Naive thymus-derived CD4-positive, alpha-beta T cell (primary cell): ENCODE measurements at regions not wholly inside any gene's neighbourhood (a gene's known extent, or its start where the extent isn't known, plus 50 kb on each side); places are given as distances from the start of the nearest gene placed in this dataset.
"Not testable (repeated sequence)": the region's sequence is repeated elsewhere in the genome, so short reads cannot be mapped to it uniquely, and the experiment has no call there.

Source experiments
- ATAC-seq: fragments of 150-1000 bp; cut with Tn5 transposase; 2 replicates; pipeline ENCODE4 v1.10.0; 2021; ENCODE audit warnings: mild to moderate bottlenecking, moderate library complexity
- CTCF ChIA-PET: fragments of 350-600 bp; sonication (Branson Sonifier 250); formaldehyde crosslinking; loops from one replicate; lab custom pipeline; 2021; ENCODE audit warnings: antibody characterized with exemption; lab: Charles Lee
- POLR2A ChIA-PET: fragments of 350-600 bp; sonication (Branson Sonifier 250); formaldehyde crosslinking; loops from one replicate; lab custom pipeline; 2021; ENCODE audit warnings: antibody characterized with exemption, inconsistent platforms; lab: Charles Lee
- DNase-seq, 9 donors: peaks; one replicate each; pipeline versions ENCODE4 v3.0.0 to v3.0.0-alpha.2; 2020 to 2022; ENCODE audit warnings: mixed read lengths in 1 of 9
- H3K27ac ChIP-seq: one replicate; pipeline ENCODE4 v1.7.0; 2013; ENCODE audit warnings: mild to moderate bottlenecking, low read depth, low read length, moderate library complexity
- H3K27me3 ChIP-seq, 2 donors: one replicate each; pipeline ENCODE4 v1.7.0; 2013; ENCODE audit warnings: low read length in 2 of 2, mild to moderate bottlenecking in 2 of 2, moderate library complexity in 2 of 2; ENCODE audit not compliant: control insufficient read depth in 2 of 2, insufficient read depth in 2 of 2
- H3K36me3 ChIP-seq, 3 experiments: 1 replicate in 2 of 3; 2 replicates in 1 of 3; pipeline ENCODE4 v1.7.0; 2013; ENCODE audit warnings: low read length in 3 of 3, mild to moderate bottlenecking in 3 of 3, moderate library complexity in 1 of 3; ENCODE audit not compliant: insufficient read depth in 3 of 3, control insufficient read depth in 2 of 3
- H3K4me1 ChIP-seq, 2 donors: one replicate each; pipeline ENCODE4 v1.7.0; 2013; ENCODE audit warnings: low read length in 2 of 2, mild to moderate bottlenecking in 2 of 2, moderate library complexity in 1 of 2; ENCODE audit not compliant: control insufficient read depth in 2 of 2, insufficient read depth in 2 of 2
- H3K4me3 ChIP-seq: 2 replicates; pipeline ENCODE4 v1.7.0; 2013; ENCODE audit warnings: mild to moderate bottlenecking, low read length
- H3K9me3 ChIP-seq, 3 experiments: 1 replicate in 2 of 3; 2 replicates in 1 of 3; pipeline ENCODE4 v1.7.0; 2013; ENCODE audit warnings: low read length in 3 of 3; ENCODE audit not compliant: control insufficient read depth in 2 of 3
- H3K27ac Mint-ChIP-seq, 9 donors: one replicate each; pipeline ENCODE4 v1.8.0; 2020 to 2022; ENCODE audit warnings: mixed read lengths in 9 of 9, mild to moderate bottlenecking in 8 of 9, moderate library complexity in 5 of 9, inconsistent platforms in 2 of 9
- H3K27me3 Mint-ChIP-seq, 5 donors: one replicate each; pipeline ENCODE4 v1.8.0; 2021 to 2022; ENCODE audit warnings: mixed read lengths in 5 of 5, mild to moderate bottlenecking in 1 of 5
- H3K36me3 Mint-ChIP-seq, 5 donors: one replicate each; pipeline ENCODE4 v1.8.0; 2020 to 2022; ENCODE audit warnings: mixed read lengths in 5 of 5, mild to moderate bottlenecking in 3 of 5, inconsistent platforms in 1 of 5
- H3K4me1 Mint-ChIP-seq, 7 donors: one replicate each; pipeline ENCODE4 v1.8.0; 2020 to 2022; ENCODE audit warnings: mixed read lengths in 7 of 7, mild to moderate bottlenecking in 3 of 7, inconsistent platforms in 1 of 7
- H3K4me3 Mint-ChIP-seq, 10 donors: one replicate each; pipeline ENCODE4 v1.8.0; 2020 to 2022; ENCODE audit warnings: mild to moderate bottlenecking in 10 of 10, mixed read lengths in 10 of 10, moderate library complexity in 6 of 10, inconsistent platforms in 2 of 10
- H3K9me3 Mint-ChIP-seq, 11 donors: one replicate each; pipeline ENCODE4 v1.8.0; 2020 to 2022; ENCODE audit warnings: mixed read lengths in 11 of 11, mild to moderate bottlenecking in 4 of 11, inconsistent platforms in 1 of 11, moderate library complexity in 1 of 11
- intact Hi-C, 2 donors: fragments of 100-400 bp; cut with micrococcal nuclease; formaldehyde crosslinking; loops; one replicate each; pipeline ENCODE4 v1.15.1; 2023

GRCh38 chr4:31797052-31797451, 1076.9 kb downstream of the PCDH7 start:
- H3K4me1 ChIP-seq, H3K4me3 ChIP-seq, H3K4me1 Mint-ChIP-seq, DNase-seq, H3K27ac ChIP-seq, H3K27ac Mint-ChIP-seq, H3K27me3 Mint-ChIP-seq, H3K9me3 ChIP-seq, H3K36me3 Mint-ChIP-seq, intact Hi-C loops, ATAC-seq, H3K4me3 Mint-ChIP-seq, H3K36me3 ChIP-seq, CTCF ChIA-PET, H3K27me3 ChIP-seq, POLR2A ChIA-PET: not testable (repeated sequence)
- peaks cover 0 to 35% (median 6%) of the 10 kb centered on the region in 11 donors for H3K9me3 Mint-ChIP-seq

- H3K27me3 ChIP-seq, result no peaks in the 10 kb centered on the region
- intact Hi-C loops, result no loop called here
- H3K36me3 ChIP-seq, result no peaks in the 10 kb centered on the region
- Mint-ChIP-seq H3K4me3 (no peak overlapping the region), H3K27ac (no peak overlapping the region), H3K4me1 (no peaks in the 10 kb centered on the region), H3K9me3 (peaks cover 0 to 28% (median 9%) of the 10 kb centered on the region in 11 donors), H3K27me3 (no peaks in the 10 kb centered on the region), H3K36me3 (no peaks in the 10 kb centered on the region)
- ATAC-seq, result no peak
- CTCF ChIA-PET, result no interaction called here
- H3K4me3 ChIP-seq, result no peak overlapping the region
- POLR2A ChIA-PET, result no interaction called here
- H3K4me1 ChIP-seq, result no peaks in the 10 kb centered on the region
- no peak for DNase-seq
- peaks cover 0 to 4% (median 0%) of the 10 kb centered on the region in 3 experiments for H3K9me3 ChIP-seq
- H3K27ac ChIP-seq, result no peak overlapping the region
These were observed 1083.5 kb downstream of the PCDH7 start for GRCh38 chr4:31803526-31804195.

GRCh38 chr4:31807036-31807435, 1086.9 kb downstream of the PCDH7 start:
- Histone ChIP-seq H3K27me3 (no peaks in the 10 kb centered on the region), H3K4me1 (no peaks in the 10 kb centered on the region), H3K27ac (no peak overlapping the region), H3K4me3 (no peak overlapping the region), H3K36me3 (no peaks in the 10 kb centered on the region), H3K9me3 (no peaks in the 10 kb centered on the region)
- no peak overlapping the region for H3K27ac Mint-ChIP-seq
- POLR2A ChIA-PET, result no interaction called here
- DNase-seq (no peak), ATAC-seq (no peak)
- intact Hi-C loops, result no loop called here
- no peaks in the 10 kb centered on the region for H3K4me1 Mint-ChIP-seq
- no peaks in the 10 kb centered on the region for H3K27me3 Mint-ChIP-seq
- CTCF ChIA-PET, result no interaction called here
- H3K9me3 Mint-ChIP-seq, result peaks cover 0 to 9% (median 5%) of the 10 kb centered on the region in 11 donors
- H3K36me3 Mint-ChIP-seq, result no peaks in the 10 kb centered on the region
- no peak overlapping the region for H3K4me3 Mint-ChIP-seq

DNA sequence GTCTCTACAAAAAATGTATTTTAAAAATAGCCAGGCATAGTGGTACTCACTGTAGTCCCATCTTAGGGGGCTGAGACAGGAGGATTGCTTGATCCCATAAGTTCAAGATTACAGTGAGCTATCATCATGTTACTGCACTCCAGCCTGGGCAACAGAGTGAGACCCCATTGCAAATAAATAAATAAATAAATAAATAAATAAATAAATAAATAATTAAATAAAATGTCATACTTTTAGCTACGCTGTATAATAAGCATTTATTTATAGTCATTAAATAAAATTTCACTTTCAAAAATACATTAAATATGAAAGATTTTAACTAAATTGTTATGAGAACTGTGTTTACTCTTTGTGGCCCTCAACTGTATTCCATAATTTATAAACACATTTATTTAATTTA, 1124.2 kb downstream of the PCDH7 start:
- Histone ChIP-seq H3K27ac (no peak overlapping the region), H3K27me3 (no peaks in the 10 kb centered on the region), H3K9me3 (no peaks in the 10 kb centered on the region), H3K36me3 (no peaks in the 10 kb centered on the region), H3K4me3 (no peak overlapping the region), H3K4me1 (no peaks in the 10 kb centered on the region)
- ChIA-PET POLR2A (no interaction called here), CTCF (no interaction called here)
- no peak overlapping the region for H3K27ac Mint-ChIP-seq
- peaks cover 0 to 22% (median 8%) of the 10 kb centered on the region in 11 donors for H3K9me3 Mint-ChIP-seq
- DNase-seq (no peak), ATAC-seq (no peak)
- H3K4me1 Mint-ChIP-seq, result no peaks in the 10 kb centered on the region
- no peaks in the 10 kb centered on the region for H3K27me3 Mint-ChIP-seq
- no peak overlapping the region for H3K4me3 Mint-ChIP-seq
- H3K36me3 Mint-ChIP-seq, result no peaks in the 10 kb centered on the region
- intact Hi-C loops, result no loop called here

DNA sequence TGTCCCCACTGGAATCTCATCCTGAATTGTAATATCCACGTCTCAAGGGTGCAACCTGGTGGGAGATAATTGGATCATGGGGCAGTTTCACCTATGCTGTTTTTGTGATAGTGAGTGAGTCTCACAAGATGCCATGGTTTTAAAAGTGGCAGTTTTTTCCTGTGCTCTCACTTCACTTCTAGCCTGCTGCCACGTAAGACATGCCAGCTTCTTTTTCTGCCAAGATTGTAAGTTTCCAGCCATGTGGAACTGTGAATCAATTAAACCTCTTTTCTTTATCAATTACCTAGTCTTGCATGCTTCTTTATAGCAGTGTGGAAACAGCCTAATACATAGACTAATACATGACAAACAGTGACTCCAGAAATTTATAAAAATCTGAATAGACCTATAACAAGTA, 1131.8 kb downstream of the PCDH7 start:
- Mint-ChIP-seq H3K9me3 (peaks cover 1 to 23% (median 9%) of the 10 kb centered on the region in 11 donors), H3K27ac (no peak overlapping the region), H3K27me3 (no peaks in the 10 kb centered on the region), H3K36me3 (no peaks in the 10 kb centered on the region), H3K4me1 (no peaks in the 10 kb centered on the region), H3K4me3 (no peak overlapping the region)
- DNase-seq, result no peak
- Histone ChIP-seq H3K36me3 (no peaks in the 10 kb centered on the region), H3K4me1 (no peaks in the 10 kb centered on the region), H3K27me3 (no peaks in the 10 kb centered on the region), H3K27ac (no peak overlapping the region), H3K9me3 (peaks cover 0 to 12% (median 0%) of the 10 kb centered on the region in 3 experiments), H3K4me3 (no peak overlapping the region)
- CTCF ChIA-PET, result no interaction called here
- POLR2A ChIA-PET, result no interaction called here
- ATAC-seq, result no peak
- intact Hi-C loops, result no loop called here

DNA sequence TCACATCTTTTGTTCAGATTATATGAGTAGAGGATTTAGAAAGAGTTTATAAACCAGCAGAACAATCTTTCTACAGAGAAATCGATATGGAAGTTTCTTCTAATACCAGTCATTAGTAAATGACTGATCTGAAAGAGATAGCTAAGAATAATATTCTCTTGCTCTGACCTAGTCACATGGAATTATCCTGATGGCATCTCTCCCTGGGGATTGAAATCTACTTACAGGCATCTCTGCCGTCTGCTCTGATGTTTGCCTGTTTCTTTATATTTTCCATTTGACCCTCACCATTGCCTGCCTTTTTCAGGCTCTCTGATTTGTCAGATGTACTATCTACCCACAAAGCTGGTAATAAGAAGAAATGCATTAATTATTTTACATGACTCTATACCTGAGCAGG, 1157.3 kb downstream of the PCDH7 start:
- ATAC-seq, result no peak
- intact Hi-C loops, result no loop called here

DNA sequence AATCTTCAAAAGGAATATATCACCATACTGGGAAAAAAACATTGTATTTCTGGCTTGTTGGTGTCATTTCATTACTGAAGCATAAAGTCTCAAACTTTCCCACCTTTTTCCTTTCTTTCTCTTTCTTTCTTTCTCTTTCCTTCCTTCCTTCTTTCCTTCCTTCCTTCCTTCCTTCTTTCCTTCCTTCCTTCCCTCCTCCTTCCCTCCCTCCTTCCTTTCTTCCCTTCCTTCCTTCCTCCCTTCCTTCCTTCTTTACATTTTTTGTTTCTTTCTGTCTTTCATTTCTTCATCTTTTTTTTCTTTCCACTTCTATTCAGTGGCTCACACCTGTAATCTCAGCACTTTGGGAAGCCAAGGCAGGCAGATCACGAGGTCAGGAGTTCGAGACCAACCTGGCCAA, 1160.7 kb downstream of the PCDH7 start:
- intact Hi-C loops, POLR2A ChIA-PET, H3K27ac ChIP-seq, DNase-seq, H3K4me3 ChIP-seq, H3K4me1 ChIP-seq, CTCF ChIA-PET, H3K27me3 Mint-ChIP-seq, H3K9me3 ChIP-seq, H3K36me3 Mint-ChIP-seq, ATAC-seq, H3K27ac Mint-ChIP-seq, H3K27me3 ChIP-seq, H3K4me1 Mint-ChIP-seq, H3K36me3 ChIP-seq, H3K4me3 Mint-ChIP-seq: not testable (repeated sequence)
- H3K9me3 Mint-ChIP-seq, result peaks cover 0 to 23% (median 2%) of the 10 kb centered on the region in 11 donors

More for the DNA sequence above, 1157.3 kb downstream of the PCDH7 start:
- no peak overlapping the region for H3K4me3 ChIP-seq
- no peaks in the 10 kb centered on the region for H3K36me3 ChIP-seq
- no peak overlapping the region for H3K27ac ChIP-seq
- no peaks in the 10 kb centered on the region for H3K4me1 Mint-ChIP-seq
- ChIA-PET POLR2A (no interaction called here), CTCF (no interaction called here)
- H3K9me3 Mint-ChIP-seq, result peaks cover 0 to 23% (median 2%) of the 10 kb centered on the region in 11 donors
- H3K4me1 ChIP-seq, result no peaks in the 10 kb centered on the region
- H3K9me3 ChIP-seq, result no peaks in the 10 kb centered on the region
- H3K36me3 Mint-ChIP-seq, result no peaks in the 10 kb centered on the region
- H3K27me3 Mint-ChIP-seq, result no peaks in the 10 kb centered on the region
- DNase-seq, result no peak
- H3K27ac Mint-ChIP-seq, result no peak overlapping the region
- no peak overlapping the region for H3K4me3 Mint-ChIP-seq
- no peaks in the 10 kb centered on the region for H3K27me3 ChIP-seq
